ENCODE measurements at regions not wholly inside any gene's neighbourhood (a gene's known extent, or its start where the extent isn't known, plus 50 kb on each side); places are given as distances from the start of the nearest gene placed in this dataset.

DNA sequence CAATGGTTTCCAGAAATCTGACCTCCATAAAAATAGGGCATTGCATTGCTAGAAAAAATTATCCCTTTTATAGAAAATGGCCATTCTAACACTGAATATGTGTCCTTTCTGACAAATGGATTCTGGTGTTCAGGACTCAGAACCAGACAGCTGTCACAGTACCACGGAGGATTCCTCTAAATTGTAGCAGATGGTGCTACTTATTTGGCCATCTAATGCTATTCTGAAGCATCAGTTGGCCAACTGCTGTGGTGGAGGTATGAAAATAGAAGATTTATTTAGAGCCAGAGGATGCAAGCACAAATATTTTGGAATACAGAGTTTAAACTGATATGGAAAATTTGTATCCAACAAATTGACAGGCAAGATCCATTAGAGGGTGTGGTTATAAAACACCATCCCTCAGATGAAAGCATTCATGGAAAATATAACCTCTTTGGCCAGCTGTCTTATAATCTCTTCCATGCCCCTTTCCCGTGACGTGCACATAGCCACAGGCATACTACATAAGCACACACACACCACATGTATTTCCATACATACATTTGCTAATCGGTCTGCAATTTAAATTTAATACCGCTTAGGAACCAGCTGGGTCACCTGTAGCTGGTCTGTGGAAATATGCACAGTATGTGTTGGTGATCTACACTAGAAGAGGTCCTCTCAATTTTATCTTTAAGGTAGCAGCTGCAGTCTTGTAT, 302.7 kb upstream of the KCNMB2 start:
- Histone ChIP-seq H3K79me2 (ENCODE audit: control insufficient read depth, insufficient read depth, low read length, poor library complexity) (no peaks in the 10 kb centered on the region), H2AFZ (ENCODE audit: insufficient read depth, low read length, poor library complexity) (no peak overlapping the region), H4K8ac (ENCODE audit: low read depth, low read length) (no peak overlapping the region), H3K36me3 (ENCODE audit: control insufficient read depth in 1 of 2, insufficient read depth in 2 of 2, low read length in 2 of 2) (no peaks in the 10 kb centered on the region), H3K27me3 (ENCODE audit: insufficient read depth, low read length) (no peaks in the 10 kb centered on the region), H3K79me1 (ENCODE audit: low read length) (no peaks in the 10 kb centered on the region), H3K27ac (ENCODE audit: low read depth, low read length) (no peak overlapping the region), H2BK120ac (ENCODE audit: insufficient read depth, low read length, poor library complexity) (no peak overlapping the region), H3K18ac (ENCODE audit: low read length) (no peak overlapping the region), H4K91ac (ENCODE audit: low read depth, low read length) (no peak overlapping the region), H3K9me3 (ENCODE audit: insufficient read depth, low read depth, low read length) (no peaks in the 10 kb centered on the region), H2AK5ac (ENCODE audit: low read length) (no peak overlapping the region), H2BK12ac (ENCODE audit: low read length) (no peak overlapping the region), H3K4ac (ENCODE audit: low read depth, low read length) (no peak overlapping the region), H4K12ac (ENCODE audit: low read depth, low read length) (no peak overlapping the region), H3K4me1 (ENCODE audit: control insufficient read depth in 1 of 2, insufficient read depth in 2 of 2, low read length in 2 of 2) (no peaks in the 10 kb centered on the region), H3K14ac (ENCODE audit: low read length) (no peak overlapping the region), H3K4me3 (ENCODE audit: low read depth, low read length) (no peak overlapping the region), H2BK5ac (ENCODE audit: low read depth, low read length, poor library complexity) (no peak overlapping the region), H3K4me2 (ENCODE audit: low read length) (no peak overlapping the region), H3K23ac (ENCODE audit: low read length) (no peak overlapping the region), H3K9ac (ENCODE audit: low read length) (no peak overlapping the region)
- WGBS (ENCODE audit: extremely low coverage, insufficient coverage, insufficient read length) = no CpG with 5 or more reads among the region's 5 CpGs
- peak in 1 of 2 donors; percentile 5 for DNase-seq

DNA sequence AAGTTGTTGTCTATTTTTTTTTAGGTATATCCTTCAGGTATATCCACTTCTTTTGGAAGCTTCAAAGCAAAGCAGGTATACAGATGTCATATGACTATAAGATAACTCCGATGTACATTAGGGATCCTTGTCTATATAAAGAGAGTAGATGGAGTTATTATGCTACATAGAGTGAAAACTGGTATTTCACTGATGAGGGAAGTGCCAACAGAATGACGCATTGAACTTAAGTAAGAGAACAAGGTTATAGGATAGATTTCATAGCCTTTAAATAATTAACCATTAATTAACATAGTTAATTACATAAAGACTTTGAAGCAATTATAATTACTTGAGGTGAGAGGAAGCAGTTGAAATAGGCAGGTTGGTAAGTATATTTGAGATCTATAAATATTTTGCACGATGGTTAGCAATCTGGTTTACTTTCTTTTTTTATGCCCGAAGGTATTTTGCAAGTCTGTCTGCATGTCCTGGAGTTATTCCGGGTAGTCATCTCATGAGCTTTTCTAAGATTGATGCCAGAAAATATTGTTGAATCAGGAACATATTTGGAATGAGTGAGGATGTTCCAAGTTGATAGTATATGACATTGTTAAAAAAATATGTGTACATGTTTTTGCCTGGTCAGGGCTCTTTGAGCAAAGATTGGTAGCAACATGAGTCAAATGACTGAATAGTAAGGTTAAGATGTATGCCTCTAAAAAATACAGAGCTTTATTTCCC, 299.5 kb upstream of the KCNMB2 start:
- no peak overlapping the region for H2AFZ ChIP-seq (ENCODE audit: insufficient read depth, low read length, poor library complexity)
- H3K4me1 ChIP-seq (ENCODE audit: control insufficient read depth in 1 of 2, insufficient read depth in 2 of 2, low read length in 2 of 2) = no peaks in the 10 kb centered on the region
- H3K4me3 ChIP-seq (ENCODE audit: low read depth, low read length) = no peak overlapping the region
- no peak overlapping the region for H3K27ac ChIP-seq (ENCODE audit: low read depth, low read length)
- H3K23ac ChIP-seq (ENCODE audit: low read length) = no peak overlapping the region
- H3K18ac ChIP-seq (ENCODE audit: low read length) = no peak overlapping the region
- H3K4me2 ChIP-seq (ENCODE audit: low read length) = no peak overlapping the region
- peak; percentile 4 to 83 for DNase-seq
- no peaks in the 10 kb centered on the region for H3K36me3 ChIP-seq (ENCODE audit: control insufficient read depth in 1 of 2, insufficient read depth in 2 of 2, low read length in 2 of 2)
- H3K79me2 ChIP-seq (ENCODE audit: control insufficient read depth, insufficient read depth, low read length, poor library complexity) = no peaks in the 10 kb centered on the region
- H3K9ac ChIP-seq (ENCODE audit: low read length) = no peak overlapping the region
- no peak overlapping the region for H4K12ac ChIP-seq (ENCODE audit: low read depth, low read length)
- H3K14ac ChIP-seq (ENCODE audit: low read length) = no peak overlapping the region
- no peak overlapping the region for H2BK12ac ChIP-seq (ENCODE audit: low read length)
- H3K79me1 ChIP-seq (ENCODE audit: low read length) = no peaks in the 10 kb centered on the region
- no peaks in the 10 kb centered on the region for H3K9me3 ChIP-seq (ENCODE audit: insufficient read depth, low read depth, low read length)
- no peaks in the 10 kb centered on the region for H3K27me3 ChIP-seq (ENCODE audit: insufficient read depth, low read length)
- H4K91ac ChIP-seq (ENCODE audit: low read depth, low read length) = no peak overlapping the region
- no peak overlapping the region for H3K4ac ChIP-seq (ENCODE audit: low read depth, low read length)
- no peak overlapping the region for H2BK5ac ChIP-seq (ENCODE audit: low read depth, low read length, poor library complexity)
- H2AK5ac ChIP-seq (ENCODE audit: low read length) = no peak overlapping the region
- H2BK120ac ChIP-seq (ENCODE audit: insufficient read depth, low read length, poor library complexity) = no peak overlapping the region
- no CpG with 5 or more reads among the region's 5 CpGs for WGBS (ENCODE audit: extremely low coverage, insufficient coverage, insufficient read length)
- H4K8ac ChIP-seq (ENCODE audit: low read depth, low read length) = no peak overlapping the region

- H3K4me3 ChIP-seq (ENCODE audit: low read depth, low read length) = no peak overlapping the region
- H3K18ac ChIP-seq (ENCODE audit: low read length) = no peak overlapping the region
- H3K23ac ChIP-seq (ENCODE audit: low read length) = no peak overlapping the region
- H3K27ac ChIP-seq (ENCODE audit: low read depth, low read length) = no peak overlapping the region
- no peak overlapping the region for H4K12ac ChIP-seq (ENCODE audit: low read depth, low read length)
- H3K4me1 ChIP-seq (ENCODE audit: control insufficient read depth in 1 of 2, insufficient read depth in 2 of 2, low read length in 2 of 2) = no peaks in the 10 kb centered on the region
- H3K36me3 ChIP-seq (ENCODE audit: control insufficient read depth in 1 of 2, insufficient read depth in 2 of 2, low read length in 2 of 2) = no peaks in the 10 kb centered on the region
- H2BK12ac ChIP-seq (ENCODE audit: low read length) = no peak overlapping the region
- H3K14ac ChIP-seq (ENCODE audit: low read length) = no peak overlapping the region
- H3K9me3 ChIP-seq (ENCODE audit: insufficient read depth, low read depth, low read length) = no peaks in the 10 kb centered on the region
- H3K4me2 ChIP-seq (ENCODE audit: low read length) = no peak overlapping the region
- no peak overlapping the region for H4K8ac ChIP-seq (ENCODE audit: low read depth, low read length)
- no peaks in the 10 kb centered on the region for H3K79me1 ChIP-seq (ENCODE audit: low read length)
- DNase-seq = no peak
- H3K27me3 ChIP-seq (ENCODE audit: insufficient read depth, low read length) = no peaks in the 10 kb centered on the region
- no peaks in the 10 kb centered on the region for H3K79me2 ChIP-seq (ENCODE audit: control insufficient read depth, insufficient read depth, low read length, poor library complexity)
- H2AFZ ChIP-seq (ENCODE audit: insufficient read depth, low read length, poor library complexity) = no peak overlapping the region
- no peak overlapping the region for H3K4ac ChIP-seq (ENCODE audit: low read depth, low read length)
- no peak overlapping the region for H3K9ac ChIP-seq (ENCODE audit: low read length)
- H2AK5ac ChIP-seq (ENCODE audit: low read length) = no peak overlapping the region
- H2BK120ac ChIP-seq (ENCODE audit: insufficient read depth, low read length, poor library complexity) = no peak overlapping the region
- H2BK5ac ChIP-seq (ENCODE audit: low read depth, low read length, poor library complexity) = no peak overlapping the region
- H4K91ac ChIP-seq (ENCODE audit: low read depth, low read length) = no peak overlapping the region
Measured at GRCh38 chr3:178238179-178238578, 298.1 kb upstream of the KCNMB2 start.

DNA sequence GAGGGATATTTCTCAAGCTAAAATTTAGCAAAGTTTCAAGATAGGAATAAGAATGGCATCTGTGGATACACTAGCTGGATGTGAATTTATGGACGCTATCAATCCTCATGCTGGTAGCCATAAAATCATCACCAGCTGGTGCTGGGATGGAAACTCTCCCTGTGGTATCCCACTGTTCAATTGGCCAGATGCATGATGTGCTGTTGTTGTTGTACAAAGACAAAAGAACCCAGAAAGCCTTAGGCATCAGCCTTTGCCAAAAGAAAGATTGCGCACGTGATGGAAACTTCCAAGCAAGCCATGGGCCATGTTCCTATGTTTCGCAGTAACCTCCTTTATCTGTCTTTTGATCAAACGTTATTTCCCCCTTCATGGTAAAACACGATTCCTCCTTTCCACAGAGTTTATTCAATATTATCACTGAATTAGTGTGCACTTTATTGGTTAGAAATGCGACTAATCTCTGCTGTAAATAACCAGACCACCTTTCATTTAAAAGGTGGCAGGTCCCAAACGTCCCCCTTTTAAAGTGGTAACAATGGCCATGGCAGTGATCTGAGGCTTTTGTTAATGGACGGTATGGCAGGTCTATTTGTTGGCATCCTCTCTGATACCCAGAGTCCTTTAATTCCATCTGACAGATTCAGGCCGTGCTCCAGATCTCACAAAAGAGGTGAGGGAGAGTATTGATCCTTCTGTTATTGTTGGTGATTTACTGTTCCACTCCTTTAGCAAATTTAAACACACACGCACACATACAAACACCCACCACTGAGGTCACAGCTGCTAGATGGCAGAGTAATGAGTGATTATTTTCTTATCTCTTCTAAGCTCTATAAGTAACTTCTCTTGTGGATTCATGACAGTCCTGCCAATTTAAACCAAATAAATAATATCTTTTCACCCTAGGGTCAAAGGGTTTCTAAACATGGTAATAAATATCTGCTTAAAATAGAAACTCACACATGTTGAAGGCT, 291.2 kb upstream of the KCNMB2 start:
- Histone ChIP-seq H2BK120ac (ENCODE audit: insufficient read depth, low read length, poor library complexity) (no peak overlapping the region), H3K18ac (ENCODE audit: low read length) (no peak overlapping the region), H3K4me2 (ENCODE audit: low read length) (no peak overlapping the region), H3K4ac (ENCODE audit: low read depth, low read length) (no peak overlapping the region), H2BK5ac (ENCODE audit: low read depth, low read length, poor library complexity) (no peak overlapping the region), H2AK5ac (ENCODE audit: low read length) (no peak overlapping the region), H3K9ac (ENCODE audit: low read length) (no peak overlapping the region), H2AFZ (ENCODE audit: insufficient read depth, low read length, poor library complexity) (no peak overlapping the region), H3K79me1 (ENCODE audit: low read length) (no peaks in the 10 kb centered on the region), H3K79me2 (ENCODE audit: control insufficient read depth, insufficient read depth, low read length, poor library complexity) (no peaks in the 10 kb centered on the region), H3K4me1 (ENCODE audit: control insufficient read depth in 1 of 2, insufficient read depth in 2 of 2, low read length in 2 of 2) (no peaks in the 10 kb centered on the region), H2BK12ac (ENCODE audit: low read length) (no peak overlapping the region), H3K4me3 (ENCODE audit: low read depth, low read length) (no peak overlapping the region), H3K36me3 (ENCODE audit: control insufficient read depth in 1 of 2, insufficient read depth in 2 of 2, low read length in 2 of 2) (no peaks in the 10 kb centered on the region), H4K8ac (ENCODE audit: low read depth, low read length) (no peak overlapping the region), H4K91ac (ENCODE audit: low read depth, low read length) (no peak overlapping the region), H3K14ac (ENCODE audit: low read length) (no peak overlapping the region), H3K27ac (ENCODE audit: low read depth, low read length) (no peak overlapping the region), H3K23ac (ENCODE audit: low read length) (no peak overlapping the region), H3K9me3 (ENCODE audit: insufficient read depth, low read depth, low read length) (no peaks in the 10 kb centered on the region), H3K27me3 (ENCODE audit: insufficient read depth, low read length) (no peaks in the 10 kb centered on the region), H4K12ac (ENCODE audit: low read depth, low read length) (no peak overlapping the region)
- no peak for DNase-seq
- WGBS (ENCODE audit: extremely low coverage, insufficient coverage, insufficient read length) = no CpG with 5 or more reads among the region's 11 CpGs

All from trophoblast cell (in vitro differentiated cells and primary cell).